GM19397 (cell line): ENCODE measurements at regions not wholly inside any gene's neighbourhood (a gene's known extent, or its start where the extent isn't known, plus 50 kb on each side); places are given as distances from the start of the nearest gene placed in this dataset.

ENCODE experiments used
- ATAC-seq: cut with Tn5 transposase; IDR thresholded peaks from one replicate; pipeline ENCODE4 v1.9.1; 2021; ENCODE audit warnings: mild to moderate bottlenecking, moderate library complexity; ENCODE audit not compliant: unreplicated experiment

- ATAC-seq = no peak
Observed at GRCh38 chr1:185646202-185646683, 87.9 kb upstream of the HMCN1 start.

- no peak for ATAC-seq
Observed at GRCh38 chr1:185645686-185646085, 88.5 kb upstream of the HMCN1 start.

GRCh38 chr1:185645162-185645640, 89.0 kb upstream of the HMCN1 start:
- no peak for ATAC-seq

GRCh38 chr1:185644531-185644930, 89.7 kb upstream of the HMCN1 start:
- no peak for ATAC-seq

- peak; percentile 99 for ATAC-seq
Observed at GRCh38 chr1:185636848-185637247, 97.3 kb upstream of the HMCN1 start.

- no peak for ATAC-seq
Observed at GRCh38 chr1:185634704-185635103, 99.5 kb upstream of the HMCN1 start.

GRCh38 chr1:185632659-185633423, 101.3 kb upstream of the HMCN1 start:
- no peak for ATAC-seq

- ATAC-seq = no peak
Observed at GRCh38 chr1:185631843-185632242, 102.3 kb upstream of the HMCN1 start.

GRCh38 chr1:185627761-185628501, 106.3 kb upstream of the HMCN1 start:
- no peak for ATAC-seq

GRCh38 chr1:185627171-185627570, 107.0 kb upstream of the HMCN1 start:
- ATAC-seq = no peak

- no peak for ATAC-seq
Observed at GRCh38 chr1:185626344-185626743, 107.8 kb upstream of the HMCN1 start.

- no peak for ATAC-seq
Observed at GRCh38 chr1:185610954-185611353, 123.2 kb upstream of the HMCN1 start.

- peak; percentile 68 for ATAC-seq
Observed at GRCh38 chr1:185608177-185608576, 126.0 kb upstream of the HMCN1 start.

GRCh38 chr1:185603158-185603557, 131.0 kb upstream of the HMCN1 start:
- ATAC-seq = peak; percentile 80

GRCh38 chr1:185601189-185601588, 133.0 kb upstream of the HMCN1 start:
- no peak for ATAC-seq

GRCh38 chr1:185600641-185601040, 133.6 kb upstream of the HMCN1 start:
- ATAC-seq = no peak

- ATAC-seq = no peak
Observed at GRCh38 chr1:185598332-185598731, 135.9 kb upstream of the HMCN1 start.

- peak; percentile 70 for ATAC-seq
Observed at GRCh38 chr1:185595835-185596667, 138.1 kb upstream of the HMCN1 start.

GRCh38 chr1:185594786-185595410, 139.3 kb upstream of the HMCN1 start:
- no peak for ATAC-seq

- ATAC-seq = no peak
Observed at GRCh38 chr1:185593271-185593670, 140.9 kb upstream of the HMCN1 start.

- no peak for ATAC-seq
Observed at GRCh38 chr1:185585770-185586169, 148.4 kb upstream of the HMCN1 start.
